ENCODE measurements at regions not wholly inside any gene's neighbourhood (a gene's known extent, or its start where the extent isn't known, plus 50 kb on each side); places are given as distances from the start of the nearest gene placed in this dataset.

DNA sequence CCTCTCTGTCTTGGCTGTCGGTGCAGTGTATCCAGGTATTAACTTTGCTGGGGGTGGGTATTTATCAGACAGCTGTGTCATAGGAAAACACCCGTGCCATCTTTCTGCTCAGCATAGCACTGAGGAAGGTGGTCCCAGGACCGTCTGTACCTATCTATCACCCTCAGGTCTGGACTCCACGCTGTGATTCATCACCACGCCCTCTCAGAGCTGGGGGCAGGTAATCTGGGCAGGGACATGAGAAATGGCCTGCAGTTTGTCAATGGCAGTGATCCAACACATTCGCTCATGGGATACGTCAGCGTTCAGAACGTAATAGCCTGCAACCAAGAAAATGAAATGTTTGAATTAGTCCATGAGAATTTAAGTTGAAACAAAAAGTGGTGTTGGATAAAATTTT is 151.6 kb upstream of the MAP1B start:
- DNase-seq, result no peak

DNA sequence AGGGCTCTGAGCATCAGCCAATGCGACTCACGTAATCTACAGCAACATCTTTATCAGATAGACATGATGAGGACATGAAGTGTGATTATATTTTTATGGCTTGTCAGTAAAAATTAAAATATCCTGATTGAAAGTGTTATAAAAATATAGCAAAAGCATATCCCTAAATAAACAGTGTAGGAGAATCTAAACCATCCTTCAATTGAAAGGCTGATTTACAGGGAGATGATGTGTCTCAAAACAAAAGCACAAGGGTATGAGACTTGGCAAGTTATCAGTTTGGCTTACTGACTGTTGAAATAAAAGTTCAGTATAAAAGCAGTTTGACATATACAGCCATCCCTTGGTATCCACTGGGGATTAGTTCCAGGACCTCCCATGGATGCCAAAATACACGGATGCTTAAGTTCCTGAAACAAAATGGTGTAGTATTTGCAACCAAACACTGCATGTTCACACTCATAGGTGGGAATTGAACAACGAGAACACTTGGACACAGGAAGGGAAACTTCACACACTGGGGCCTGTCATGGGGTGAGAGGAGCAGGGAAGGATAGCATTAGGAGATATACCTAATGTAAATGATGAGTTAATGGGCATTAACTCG is 149.9 kb upstream of the MAP1B start:
- DNase-seq, result no peak

DNA sequence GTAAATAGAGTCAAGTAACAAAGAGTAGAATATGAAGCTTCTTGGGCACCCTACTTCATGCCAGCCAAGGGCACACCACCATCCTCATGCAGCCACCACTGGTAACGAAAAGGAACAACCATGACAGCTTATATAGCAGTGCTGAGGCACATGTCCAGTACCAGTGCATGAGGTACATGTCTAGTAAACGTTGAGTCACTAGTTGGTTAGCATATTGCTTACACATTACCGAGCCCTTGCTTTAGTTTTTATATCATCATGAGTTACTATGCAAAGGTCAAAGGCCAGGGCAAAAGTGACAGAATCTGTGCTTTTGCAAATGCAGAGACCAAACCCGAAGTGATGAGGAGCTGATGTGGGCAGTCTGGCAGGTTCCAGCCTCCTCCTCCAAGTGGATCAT is 147.1 kb upstream of the MAP1B start:
- DNase-seq, result no peak

DNA sequence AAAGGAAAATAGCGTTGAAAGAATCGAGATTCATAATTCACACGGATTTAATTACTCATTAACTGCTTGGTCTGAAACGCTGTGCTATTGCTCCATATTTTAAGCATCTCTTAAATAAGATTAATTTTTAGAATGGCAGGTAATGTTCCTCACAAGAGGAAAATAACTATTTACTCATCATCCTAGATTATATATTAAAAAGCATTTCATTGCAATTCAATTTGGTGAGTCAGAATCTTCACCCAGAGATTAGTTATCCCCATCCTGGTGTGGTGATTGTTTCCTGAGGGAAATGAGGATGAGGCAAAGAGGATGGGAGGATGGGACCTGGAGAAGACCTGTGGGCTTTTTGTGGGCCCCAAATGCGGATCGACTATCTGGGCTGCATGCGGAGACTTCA is 145.5 kb upstream of the MAP1B start:
- no peak for DNase-seq

DNA sequence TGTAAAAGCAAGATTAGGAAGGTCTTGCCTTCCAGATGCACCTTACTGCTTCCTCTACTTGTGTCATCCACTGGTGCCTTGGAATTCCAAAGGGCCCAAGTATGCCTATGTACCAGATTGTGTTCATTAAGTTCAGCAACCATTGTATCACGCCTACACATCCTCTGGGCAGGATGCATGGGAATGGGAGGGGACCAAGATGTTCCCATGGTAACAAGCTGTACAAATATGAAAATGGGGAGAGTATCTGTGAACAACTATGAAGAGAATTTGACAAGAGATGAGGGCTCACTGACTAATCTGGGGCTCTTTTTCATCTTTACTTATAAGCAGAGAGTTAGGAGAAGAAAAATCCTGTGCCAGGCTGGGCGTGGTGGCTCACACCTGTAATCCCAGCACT is 137.8 kb upstream of the MAP1B start:
- no peak for DNase-seq

DNA sequence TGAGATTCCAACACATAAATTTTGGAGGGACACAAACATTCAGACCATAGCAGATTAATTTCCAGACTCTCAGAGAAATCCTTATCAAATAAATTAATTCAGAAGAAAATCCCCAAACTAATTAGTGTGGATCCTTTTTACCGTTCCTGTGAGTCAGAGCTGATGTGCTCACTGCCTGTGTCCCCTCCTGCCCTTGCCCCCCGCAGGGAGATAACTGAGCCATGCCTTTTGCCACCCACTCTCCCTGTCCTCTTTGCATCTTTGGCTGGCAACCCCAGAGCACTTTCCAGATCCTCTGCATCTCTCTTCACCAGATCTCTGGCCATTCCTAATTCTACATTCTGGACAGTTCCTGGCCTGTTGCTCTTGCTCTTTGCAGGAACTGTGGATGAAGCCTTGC is 135.4 kb upstream of the MAP1B start:
- no peak for DNase-seq

DNA sequence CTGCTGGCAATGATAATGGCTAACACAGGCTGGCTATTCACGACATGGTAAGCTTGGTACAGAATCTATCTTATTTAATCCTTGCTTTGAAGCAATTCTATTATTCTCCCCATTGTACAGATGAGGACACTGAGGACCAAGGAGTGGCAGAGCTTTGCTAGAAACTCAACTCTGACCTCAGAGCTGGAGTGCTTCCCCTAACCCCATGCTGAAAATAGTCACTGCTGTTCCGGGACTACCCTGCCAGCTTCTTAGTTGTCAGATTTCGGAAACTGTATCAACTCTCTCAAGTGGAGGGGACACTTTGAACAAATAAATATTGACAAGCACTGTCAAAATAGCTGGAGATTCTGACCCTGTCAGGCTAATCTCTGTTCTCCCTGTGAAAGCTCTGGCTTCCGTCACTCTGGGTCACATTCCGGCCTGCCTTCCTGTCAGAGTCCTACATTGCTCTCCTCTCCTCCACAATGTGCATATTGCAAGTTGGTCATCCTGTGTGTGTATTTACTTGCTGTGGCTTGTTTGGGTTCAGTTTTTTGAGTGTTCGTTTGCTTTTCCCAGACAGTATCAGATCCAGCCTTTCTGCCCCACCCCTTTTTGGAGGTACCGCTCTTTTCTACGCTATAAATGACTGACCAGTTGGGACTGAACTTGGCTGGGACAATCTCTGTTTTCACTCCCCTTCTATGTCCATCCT is 134.3 kb upstream of the MAP1B start:
- no peak for DNase-seq

DNA sequence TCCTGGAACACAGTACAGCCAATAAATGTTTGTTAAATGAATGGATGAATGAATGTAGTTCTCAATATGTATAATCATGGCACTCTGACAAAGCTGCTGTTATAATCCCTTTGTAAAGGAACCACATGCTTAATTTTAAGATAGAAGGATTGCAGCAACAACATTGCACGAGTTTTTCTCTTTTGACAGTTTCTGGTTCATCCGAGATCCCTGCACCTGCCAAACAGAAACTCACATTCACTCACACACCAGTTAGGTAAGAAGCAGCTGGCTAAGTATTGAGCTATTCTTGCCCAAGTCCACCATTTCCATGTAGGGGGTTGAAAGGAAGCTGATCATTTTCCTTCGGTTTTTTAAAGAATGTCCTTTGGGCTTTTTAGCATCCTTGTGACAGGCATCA is 133.7 kb upstream of the MAP1B start:
- DNase-seq, result no peak

DNA sequence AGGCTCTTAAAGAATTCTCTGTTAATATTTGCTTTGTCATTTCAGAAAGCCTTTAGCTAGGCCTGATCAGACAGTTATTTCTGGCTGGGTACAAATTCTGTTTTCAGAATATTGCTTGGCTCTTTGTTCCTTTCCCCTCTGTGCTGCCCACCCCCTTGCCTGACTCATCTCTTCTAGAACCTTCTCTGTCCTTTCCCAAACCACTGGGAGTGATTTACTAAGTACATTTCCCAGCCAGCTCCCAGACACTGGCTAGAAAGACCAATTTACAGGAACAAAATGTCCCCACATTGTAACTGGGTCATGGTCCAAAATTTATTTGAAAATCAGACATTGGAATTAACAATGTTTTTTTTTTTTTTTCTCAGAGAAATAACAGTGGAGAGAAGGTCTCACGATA is 133.1 kb upstream of the MAP1B start:
- DNase-seq, result no peak

DNA sequence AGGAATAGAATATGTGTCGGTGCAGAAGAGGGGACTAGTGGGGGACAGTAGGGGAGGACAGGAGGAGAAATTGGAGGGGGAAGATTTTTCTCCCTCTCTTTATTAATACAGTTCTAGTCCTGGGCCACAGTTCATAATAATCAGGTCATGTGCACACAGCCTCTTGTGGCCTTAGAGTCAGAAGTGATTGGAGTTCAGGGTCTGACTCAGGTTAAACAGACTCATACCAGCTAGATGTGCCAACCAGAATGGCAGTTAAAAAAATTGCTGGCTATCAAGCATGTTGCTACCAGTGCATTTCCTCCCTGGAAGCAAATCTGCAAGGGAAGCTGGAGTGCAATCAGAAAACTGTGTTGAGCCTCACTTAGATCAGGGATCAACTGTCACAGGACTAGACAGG is 132.7 kb upstream of the MAP1B start:
- DNase-seq, result no peak

DNA sequence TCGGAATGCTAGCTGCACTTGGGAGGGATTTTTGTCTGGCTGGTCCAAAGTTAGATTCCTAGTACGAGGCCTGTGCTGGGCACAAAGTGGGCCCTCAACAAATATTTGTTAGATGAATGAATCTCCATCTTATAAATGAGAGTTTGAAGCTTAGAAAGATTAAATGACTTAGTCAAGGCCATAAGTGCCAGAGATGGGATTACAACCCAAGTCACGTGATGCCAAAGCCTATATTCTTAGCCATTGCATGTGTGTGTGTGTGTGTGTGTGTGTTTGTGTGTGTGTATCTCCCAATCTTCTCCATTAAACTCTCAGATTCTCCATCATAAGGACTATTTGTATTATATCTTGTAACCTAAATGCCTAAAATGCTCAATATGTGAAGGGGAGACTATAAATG is 130.8 kb upstream of the MAP1B start:
- DNase-seq, result no peak

DNA sequence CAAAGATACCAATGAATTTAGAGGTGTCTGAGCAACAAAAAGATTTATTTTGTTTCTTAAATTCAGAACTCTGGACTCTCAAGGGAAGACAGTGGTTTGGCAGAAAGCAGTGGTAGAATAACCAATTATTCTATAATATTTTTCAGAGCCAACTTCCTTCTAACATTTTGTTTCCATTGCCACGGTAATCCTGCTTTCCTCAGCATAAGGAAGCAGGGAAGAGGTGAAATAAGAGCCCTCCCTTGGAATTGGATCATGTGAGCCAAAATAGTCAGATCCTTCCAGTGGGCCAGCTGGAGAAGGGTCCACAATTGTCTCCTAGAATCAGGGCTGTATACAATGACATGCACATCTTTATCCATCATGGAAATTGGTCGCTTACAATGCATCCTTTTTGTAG is 130.0 kb upstream of the MAP1B start:
- DNase-seq, result no peak

DNA sequence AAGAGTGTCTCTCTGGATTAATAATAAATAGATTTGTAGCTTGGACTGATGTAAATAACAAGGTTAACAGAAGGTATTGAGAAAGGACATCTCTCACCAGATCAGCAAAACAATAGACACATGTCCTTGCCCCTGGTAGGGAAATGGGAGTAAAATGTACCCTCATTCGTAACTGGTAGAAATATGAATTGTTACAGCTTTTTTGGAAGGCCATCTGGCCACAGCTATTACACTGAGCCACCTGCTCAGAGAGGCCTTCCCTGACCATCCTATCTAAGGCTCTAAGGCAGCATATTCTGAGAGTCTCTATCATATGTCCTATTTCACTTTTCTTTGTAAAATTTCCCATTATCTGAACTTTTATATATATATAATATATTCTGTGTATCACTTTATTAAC is 129.1 kb upstream of the MAP1B start:
- DNase-seq, result no peak

DNA sequence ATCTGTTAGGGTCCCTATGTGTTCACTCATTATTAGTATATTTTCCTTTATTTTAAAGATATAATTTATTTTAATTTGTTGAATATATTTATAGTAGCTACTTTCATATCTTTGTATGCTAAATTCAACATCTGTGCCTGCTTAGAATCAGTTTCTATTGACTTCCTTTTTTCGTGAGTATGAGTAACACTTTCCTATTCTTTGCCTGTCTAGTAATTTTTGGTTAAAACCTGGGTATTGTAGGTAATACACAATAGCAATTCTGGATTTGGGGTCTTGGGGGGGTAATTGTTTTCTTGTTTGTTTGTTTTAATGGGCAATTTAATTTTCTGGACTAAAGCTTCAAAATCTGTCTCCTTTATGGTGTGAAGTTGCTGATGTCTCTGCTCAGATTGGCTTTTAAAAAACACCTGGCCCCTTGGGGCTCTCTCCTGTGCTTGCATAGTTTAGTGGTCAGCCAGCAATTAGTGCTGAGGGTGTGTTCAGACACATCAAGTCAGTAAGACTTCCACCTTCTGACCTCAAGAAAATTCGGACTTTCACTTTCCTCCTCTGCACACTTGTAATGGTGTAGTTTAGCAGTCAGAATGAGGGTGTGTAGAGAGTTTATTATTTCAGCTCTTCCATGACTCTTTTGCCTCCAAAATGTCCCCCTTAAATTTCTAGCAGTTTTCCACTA is 124.4 kb upstream of the MAP1B start:
- DNase-seq, result no peak

DNA sequence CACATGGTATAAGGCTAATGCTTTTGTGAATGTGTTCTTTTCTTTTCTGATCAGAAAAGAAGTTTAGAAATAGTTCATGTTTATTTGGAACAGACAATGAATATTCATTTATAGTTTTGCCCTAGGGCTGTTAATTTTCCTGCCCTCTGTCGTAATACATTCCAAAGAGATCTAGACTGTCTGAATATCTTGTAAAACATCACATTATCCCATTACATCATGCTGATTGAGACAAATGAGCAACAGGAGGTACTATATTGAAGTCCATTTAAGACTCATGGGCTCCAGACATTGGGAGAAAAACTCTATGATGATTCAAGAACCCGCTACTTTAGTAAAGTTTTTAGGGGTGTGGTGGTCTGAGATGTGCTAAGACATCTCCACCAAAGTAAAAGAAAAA is 121.2 kb upstream of the MAP1B start:
- no peak for DNase-seq

DNA sequence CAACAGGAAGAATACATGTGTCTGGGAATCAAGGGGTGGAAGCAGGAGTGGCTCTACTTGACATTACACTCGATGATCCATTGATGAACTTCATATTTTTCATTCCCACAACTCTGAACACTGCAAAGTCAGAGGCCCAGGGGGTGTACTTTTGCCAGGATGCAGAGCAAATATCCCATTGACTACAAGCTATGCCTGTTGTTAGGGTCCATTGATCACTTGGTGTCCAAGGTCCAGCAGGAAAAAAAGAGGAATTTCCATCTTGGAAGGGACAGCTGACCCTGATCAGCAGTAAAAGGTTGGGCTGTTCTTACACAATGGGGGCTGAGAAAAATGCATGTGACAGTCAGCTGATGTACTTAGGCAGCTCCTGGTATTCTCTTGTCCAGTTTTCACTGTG is 118.5 kb upstream of the MAP1B start:
- no peak for DNase-seq

DNA sequence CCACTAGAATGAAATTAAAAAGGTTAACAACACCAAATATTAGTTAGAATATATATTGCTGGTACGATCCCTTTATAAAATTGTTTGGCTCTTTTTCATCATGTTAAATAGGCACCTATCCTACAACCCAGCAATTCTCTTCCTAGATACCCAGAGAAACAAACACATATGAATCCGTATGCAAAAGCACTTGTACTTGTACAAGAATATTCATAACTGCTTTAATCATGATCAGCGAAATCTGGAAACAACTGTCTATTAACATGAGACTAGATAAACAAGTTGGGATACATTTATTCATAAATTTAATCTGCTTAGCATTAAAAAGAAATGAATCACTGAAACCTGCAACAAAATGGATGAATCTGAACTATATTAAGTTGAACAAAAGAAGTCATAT is 113.7 kb upstream of the MAP1B start:
- no peak for DNase-seq

DNA sequence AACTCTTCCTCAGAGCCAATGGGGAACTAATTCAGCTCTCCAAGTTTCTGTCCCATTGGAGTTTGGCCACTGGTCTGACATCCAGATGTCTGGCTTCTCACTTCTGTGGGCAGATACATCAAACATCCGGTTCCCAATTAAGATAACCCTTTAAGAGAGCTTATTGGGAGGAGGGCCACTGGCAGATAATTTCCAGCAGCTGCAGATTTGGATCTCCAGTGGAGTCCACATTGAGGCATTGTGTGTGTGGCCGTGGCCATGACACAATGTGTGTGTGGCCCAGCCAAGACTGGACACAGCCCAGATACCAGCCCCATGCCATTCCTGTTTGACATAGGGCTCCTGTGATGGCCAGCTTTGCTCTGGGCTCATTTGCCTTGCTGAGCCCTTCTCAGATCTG is 110.5 kb upstream of the MAP1B start:
- DNase-seq, result no peak

DNA sequence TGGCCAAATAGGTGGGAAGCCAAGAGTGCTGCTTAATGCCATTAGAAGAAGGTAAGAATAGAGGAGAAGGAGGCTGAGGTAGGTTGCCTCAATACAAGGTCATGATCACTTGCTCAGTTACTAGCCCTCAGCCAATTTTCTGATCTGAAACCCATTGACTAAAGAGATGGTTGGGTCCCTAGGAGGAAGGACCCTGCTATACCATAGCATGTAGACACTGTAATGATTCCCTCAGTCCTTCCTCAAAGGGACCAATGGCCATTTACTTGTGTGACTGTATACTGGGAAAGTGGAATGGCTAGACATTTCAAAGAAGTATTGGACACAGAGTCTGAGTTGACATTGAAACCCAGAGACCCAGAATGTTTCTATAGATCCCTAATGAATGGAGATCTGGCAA is 108.5 kb upstream of the MAP1B start:
- DNase-seq, result no peak

DNA sequence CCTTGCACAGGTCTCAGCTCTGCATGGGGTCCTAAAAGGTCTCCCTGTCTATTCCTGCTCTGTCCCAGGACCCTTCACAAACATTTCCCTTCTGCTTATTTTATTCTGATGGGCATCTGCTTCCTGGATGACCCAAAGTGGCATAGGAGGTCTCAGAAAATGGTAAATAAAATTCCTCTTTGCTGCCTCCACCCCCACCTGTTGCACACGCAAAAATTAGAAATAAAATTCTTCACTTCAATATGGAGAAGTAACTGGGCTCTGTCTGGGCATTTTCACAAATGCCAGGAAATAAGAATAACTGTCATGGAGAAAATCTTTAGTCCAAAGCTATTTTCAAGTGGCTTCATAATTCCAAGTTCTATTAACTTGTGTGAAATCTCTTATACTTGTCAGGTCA is 106.6 kb upstream of the MAP1B start:
- DNase-seq, result no peak

DNA sequence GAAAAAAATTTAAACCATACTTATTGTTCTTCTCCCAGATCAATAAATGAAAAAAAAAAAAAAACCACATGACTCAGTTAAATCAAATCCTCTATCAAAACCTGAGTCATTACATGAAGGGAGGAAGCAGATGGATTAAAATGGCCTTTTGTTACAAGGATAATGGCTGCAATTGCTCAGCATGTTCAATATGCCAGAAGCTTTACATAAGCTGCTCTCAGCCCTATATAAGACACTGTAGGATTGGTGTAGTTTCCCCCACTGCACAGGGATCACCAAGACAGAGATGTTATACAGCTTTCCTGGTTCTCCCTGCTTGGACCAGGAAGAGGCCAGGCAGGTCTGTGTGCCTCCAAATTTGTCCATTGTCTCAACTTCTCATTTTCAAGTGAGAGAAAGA is 101.6 kb upstream of the MAP1B start:
- peak in 1 of 2 experiments; percentile 0 for DNase-seq

DNA sequence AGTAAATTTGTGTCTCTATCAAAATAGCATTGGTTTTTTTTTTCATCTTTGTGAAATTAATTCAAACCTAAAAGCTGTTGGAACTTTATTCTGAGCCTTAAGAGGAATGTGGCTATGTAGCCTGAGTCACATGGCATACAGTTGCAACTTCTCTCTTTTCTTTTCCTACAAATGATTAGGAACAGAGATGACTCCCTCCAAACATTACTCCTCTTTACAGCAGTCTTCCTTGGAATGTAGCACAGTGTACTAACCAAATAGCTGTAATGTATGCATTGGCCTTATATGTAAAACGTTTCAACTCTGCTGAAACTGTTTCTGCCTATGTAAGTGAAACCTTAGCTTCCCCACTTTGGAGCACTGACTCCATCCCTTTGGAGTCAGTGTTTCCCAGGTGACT is 100.9 kb upstream of the MAP1B start:
- peak; percentile 3 to 43 for DNase-seq

DNA sequence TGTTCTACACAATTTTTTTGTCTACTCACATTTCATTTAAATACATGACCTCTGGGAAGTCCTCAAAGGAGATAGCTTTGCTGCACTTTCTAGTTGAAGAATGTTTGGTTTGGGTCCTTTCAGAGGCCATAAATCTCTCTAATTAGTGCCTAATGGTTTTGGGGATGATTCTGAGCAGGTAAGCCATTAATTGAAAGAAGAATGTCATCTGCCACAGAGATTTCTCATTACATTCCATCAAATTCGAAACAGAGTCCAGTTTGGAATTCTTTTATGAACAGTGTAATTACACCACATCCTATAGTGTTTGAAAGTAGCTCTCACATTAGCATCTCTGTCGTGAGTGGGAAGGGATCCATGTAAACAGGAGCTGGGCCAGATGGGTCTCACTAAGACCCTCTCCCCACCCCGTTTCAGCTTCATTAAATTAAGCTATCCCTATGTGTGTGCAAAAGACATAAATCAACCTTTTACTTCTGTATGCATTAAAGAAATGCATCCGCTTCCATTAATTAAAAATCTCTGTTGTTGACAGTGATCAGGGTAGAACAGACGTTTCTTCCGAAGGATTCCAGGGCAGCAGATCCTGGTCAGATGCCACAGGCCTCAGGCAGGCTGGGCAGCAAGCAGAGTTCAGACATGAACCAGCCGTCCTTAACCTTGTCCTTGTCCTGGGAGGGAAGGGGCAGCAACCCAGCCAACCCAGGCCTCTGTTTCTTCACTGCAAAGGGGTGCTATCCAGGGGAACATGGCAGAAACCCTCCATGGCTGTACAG is 99.8 kb upstream of the MAP1B start:
- no peak for DNase-seq

DNA sequence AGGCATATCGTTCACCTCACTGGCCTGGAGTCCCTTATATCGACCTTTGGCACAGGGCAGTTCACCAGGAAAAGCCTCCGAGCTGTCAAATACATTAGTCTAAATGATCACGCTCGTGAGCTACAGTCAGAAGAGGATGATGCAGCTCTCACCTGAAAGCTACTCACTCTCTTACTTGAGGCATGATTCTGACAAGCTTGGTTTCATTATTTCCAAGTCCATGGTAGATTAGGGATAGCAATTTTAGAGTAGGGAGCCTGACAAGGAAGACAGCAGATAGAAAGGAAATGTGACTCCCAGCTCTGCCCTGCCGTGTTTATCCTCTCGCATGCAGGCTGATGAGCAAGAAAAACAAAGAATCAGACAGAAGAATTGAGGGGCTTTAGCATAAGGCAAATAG is 98.0 kb upstream of the MAP1B start:
- no peak for DNase-seq
